HG03354 (cell line): ENCODE measurements at regions not wholly inside any gene's neighbourhood (a gene's known extent, or its start where the extent isn't known, plus 50 kb on each side); places are given as distances from the start of the nearest gene placed in this dataset.

Experiments
- ATAC-seq: cut with Tn5 transposase; IDR thresholded peaks from one replicate; pipeline ENCODE4 v1.9.1; 2021; ENCODE audit warnings: mild to moderate bottlenecking; ENCODE audit not compliant: unreplicated experiment, poor library complexity, severe bottlenecking

DNA sequence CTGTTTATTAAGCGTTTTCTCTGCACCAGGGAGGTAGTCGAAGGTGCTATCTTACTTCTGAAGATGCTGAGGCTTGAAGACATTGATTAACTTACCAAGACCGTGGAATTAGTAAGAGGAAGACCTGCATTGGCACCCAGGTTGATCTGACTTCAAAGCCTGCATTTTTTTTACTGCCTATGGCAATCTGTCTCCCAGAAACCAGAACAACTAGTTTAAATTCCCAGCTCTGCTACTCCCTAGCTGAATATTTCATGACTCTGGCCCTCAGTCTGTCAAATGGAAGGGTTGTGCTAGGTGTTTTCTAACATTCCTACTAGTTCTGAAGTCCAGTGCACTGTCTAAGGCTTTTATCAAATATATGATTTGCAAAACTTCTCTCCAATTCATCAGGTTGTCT, 52.0 kb upstream of the GRAMD1B start:
- ATAC-seq: no peak

DNA sequence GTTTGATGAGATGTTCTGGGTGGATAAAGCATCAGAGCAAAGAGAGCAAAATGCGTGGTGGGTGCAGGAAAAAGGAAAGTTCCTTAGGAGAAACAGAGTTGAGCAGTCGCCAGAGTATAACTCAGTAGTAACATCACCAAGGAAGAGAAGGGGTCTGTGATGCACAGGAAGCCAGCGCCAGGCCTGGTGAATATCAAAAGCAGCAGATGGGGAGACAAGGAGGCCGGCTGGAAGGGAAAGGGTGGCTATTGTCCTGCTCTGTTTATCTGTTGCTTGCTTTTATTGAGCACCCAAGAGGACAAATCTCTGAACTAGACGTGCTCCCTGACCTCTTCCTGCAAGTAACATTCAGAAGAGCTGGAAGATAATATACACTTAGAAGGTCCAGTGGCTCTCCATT, 52.7 kb upstream of the GRAMD1B start:
- ATAC-seq: no peak

DNA sequence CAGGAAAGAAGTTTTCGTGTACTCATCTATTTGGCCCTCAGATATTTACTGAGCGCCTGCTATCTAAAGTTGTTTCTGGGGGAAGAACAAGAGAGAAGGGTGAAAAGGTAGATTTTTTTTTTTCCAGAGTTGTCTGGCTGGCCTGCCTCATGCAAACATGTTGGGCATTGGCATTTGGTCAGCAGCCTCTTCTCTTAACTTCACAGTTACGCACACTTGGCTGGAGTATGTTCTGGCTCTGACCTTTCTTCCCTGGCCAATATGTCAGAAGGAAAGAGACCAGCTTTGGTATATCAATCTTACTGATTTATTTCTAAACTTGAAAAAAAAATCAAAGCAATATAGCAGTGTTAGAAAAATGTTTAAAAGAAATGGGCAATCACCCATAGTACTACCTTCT, 54.2 kb upstream of the GRAMD1B start:
- ATAC-seq: no peak

GRCh38 chr11:123374622-123374968, 55.5 kb upstream of the GRAMD1B start:
- no peak for ATAC-seq

DNA sequence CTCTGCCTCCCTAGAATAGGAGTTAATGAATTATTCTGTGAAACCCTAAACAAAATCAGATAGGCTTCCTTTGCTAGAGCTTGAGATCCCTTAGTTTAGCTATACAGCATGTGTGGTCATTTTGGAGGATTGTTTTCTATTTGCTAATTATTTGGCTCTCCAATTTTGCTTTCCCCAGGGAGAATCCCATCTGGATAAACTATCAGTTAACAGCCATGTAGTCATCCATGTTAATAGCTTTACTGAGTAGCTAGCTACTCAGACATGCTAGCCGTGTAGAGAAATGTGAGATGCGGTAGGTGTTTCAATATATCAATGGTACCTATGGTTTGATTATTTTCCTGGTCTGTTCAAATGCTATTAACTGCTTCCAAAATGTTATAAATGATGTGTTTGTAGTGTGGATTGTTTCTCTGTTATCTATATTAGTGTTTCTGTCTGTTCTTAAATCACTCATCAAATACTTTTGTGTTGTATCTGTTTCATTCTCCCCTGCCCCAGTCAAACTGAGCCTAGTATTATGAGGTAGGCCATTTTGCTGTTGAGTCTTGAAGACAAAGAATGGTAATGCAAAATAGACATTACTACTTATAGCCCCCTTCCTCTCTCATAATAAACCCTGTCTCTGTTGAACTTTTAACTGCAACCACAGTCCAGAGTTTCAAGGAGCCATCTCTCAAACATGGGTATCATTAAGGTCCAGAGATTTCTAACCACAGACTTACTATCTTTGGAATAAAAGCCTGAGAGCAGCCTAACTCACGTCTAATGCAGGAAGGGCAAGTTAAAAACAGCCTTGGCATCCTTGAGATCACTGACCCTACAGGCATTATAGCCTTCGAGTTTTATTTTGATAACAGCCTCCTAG, 56.1 kb upstream of the GRAMD1B start:
- ATAC-seq: no peak

GRCh38 chr11:123371506-123372297, 58.4 kb upstream of the GRAMD1B start:
- ATAC-seq: no peak

GRCh38 chr11:123366924-123367323, 63.1 kb upstream of the GRAMD1B start:
- ATAC-seq: no peak

DNA sequence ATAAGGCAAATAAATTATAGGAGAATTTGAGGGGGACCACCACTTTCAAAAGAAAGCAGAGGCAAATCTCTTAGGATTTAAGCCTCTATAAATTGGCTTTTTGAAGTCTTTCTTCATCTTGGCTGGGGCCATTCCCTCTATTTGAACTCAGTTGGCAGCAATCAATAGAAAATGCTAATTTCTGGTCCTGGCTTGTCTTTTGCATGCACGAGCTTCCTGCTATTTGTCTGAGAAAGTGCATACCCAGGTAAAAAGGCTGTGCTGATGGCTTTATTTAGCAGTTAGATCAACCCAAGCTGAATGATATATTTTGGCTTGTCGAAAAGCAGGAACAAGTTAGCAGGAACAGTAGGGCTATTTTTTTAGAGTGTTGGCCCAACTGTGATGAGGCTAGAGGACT, 64.1 kb upstream of the GRAMD1B start:
- ATAC-seq: no peak

GRCh38 chr11:123364080-123364479, 66.0 kb upstream of the GRAMD1B start:
- ATAC-seq: no peak

DNA sequence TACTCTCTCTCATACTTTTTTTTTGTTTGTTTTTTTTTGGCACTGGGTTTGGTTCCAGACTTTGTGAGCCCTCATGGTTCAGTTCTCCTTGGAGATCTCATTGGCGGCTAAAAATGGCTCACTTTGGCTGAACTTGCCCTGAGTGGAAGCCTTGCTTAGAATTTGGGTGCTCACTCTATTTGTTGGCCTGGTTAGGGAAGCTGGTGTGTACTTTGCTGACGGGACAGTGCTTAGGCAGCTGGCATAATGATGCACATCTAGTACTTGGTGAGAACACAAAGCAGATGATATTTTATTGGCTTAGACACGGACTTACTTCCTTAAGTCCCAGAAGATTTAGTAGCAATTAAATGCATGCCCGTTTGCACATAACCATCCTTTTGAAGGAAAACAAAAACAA, 66.5 kb upstream of the GRAMD1B start:
- no peak for ATAC-seq

DNA sequence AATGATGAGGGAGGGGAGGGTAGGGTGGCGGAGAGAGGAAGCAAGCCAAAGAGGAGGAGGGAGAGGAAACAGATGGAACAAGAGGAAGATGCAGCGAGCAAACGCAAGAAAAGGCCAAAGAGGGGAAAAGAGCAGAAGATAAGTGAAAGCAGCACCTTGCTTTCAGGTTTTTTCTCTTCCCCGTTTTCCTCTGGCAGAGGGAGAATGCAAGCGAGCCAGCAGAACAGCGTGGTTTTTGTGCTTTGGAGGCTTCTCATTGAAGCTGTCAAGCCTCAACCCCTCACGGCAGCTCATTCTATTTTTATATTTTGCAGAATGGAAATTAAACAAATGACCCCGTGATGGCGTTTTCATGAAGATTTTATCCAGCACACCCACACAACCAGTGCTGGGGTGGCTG, 67.1 kb upstream of the GRAMD1B start:
- ATAC-seq: no peak

GRCh38 chr11:123362186-123362585, 67.9 kb upstream of the GRAMD1B start:
- ATAC-seq: no peak

DNA sequence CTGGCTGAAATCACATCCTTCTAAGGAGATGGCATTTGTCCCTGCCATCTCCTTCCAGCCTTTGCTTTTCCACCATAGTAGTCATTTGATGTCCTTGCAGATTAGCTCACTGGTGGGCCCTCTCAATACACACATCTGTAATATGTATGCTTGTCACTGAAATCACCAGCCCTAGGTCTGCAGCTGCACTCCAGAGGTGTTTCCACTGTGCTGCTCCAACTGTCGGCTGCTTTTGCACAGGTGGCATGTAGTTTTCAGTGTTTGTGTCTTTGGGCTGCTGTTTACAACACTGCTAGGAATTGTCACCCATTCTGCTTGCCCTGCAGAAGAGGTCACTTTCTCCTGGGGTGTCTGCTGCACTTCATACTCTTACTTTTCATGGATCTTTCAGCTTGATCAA, 69.0 kb upstream of the GRAMD1B start:
- no peak for ATAC-seq

DNA sequence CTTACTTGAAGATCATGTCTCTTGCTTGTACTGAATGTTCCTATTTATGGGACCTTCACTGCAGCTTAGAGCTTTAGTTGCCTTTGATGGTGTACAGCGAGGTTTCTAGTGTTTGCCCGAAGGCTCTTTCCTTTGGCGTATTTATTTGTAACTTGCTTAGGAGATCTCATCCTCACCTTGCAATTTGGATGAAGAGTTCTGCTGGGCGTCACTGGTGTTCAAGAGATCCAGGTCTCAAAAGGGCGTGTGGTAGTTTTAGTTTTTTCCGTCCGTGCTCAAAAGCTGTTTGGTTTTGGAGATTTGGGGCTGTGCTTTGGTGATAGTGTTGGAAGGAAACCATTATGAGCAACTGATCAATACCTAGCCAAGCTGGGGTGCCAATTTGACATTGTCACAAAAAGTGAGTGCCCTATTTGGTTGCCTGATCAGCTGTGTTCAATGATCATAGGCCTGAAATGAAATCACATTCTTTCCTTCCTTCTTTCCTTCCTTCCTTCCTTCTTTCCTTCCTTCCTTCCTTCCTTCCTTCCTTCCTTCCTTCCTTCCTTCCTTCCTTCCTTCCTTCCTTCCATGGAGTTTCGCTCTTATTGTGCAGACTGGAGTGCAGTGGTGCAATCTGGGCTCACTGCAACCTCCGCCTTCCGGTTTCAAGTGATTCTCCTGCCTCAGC, 69.7 kb upstream of the GRAMD1B start:
- ATAC-seq: no peak

DNA sequence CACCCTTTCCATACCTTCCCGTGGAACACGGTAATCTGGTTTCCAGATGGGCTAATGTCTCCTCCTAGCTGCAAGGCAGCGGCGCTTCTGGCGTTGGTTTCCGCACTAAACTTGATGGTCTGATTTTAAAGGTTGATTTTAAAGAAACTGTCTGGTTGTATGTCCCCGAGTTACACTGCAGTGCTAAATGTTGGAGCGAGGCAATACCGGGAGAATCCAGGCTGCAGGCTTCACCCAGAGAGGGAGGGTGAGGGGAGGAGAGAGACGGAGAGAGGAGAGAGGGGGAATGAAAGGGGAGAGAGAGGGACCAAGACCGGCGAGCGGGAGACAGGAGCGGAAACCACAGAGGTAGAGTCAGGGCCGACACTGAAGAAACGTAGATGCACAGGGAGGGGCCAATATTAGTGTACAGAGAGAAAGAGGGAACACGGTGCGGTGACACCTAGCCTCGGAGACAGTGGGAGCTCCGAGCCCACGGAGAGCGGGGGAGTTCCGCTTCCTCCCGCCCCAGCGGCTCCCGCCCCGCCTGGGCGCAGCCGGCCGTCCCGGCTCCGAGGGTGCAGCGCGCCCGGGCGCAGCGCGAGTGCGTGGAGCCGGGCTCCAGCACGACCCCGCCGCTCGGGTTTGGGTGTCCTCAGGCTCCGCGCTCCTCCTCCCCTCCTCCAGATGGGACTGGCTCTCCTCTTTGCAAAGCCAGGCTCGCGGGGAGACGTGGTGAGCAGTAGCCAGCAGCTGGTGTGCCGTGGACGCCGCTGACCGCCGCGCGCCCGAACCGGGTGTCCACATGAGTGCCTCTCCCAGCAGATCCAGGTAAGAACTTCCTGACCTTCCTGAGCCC, 71.9 kb upstream of the GRAMD1B start:
- ATAC-seq: peak; percentile 60

DNA sequence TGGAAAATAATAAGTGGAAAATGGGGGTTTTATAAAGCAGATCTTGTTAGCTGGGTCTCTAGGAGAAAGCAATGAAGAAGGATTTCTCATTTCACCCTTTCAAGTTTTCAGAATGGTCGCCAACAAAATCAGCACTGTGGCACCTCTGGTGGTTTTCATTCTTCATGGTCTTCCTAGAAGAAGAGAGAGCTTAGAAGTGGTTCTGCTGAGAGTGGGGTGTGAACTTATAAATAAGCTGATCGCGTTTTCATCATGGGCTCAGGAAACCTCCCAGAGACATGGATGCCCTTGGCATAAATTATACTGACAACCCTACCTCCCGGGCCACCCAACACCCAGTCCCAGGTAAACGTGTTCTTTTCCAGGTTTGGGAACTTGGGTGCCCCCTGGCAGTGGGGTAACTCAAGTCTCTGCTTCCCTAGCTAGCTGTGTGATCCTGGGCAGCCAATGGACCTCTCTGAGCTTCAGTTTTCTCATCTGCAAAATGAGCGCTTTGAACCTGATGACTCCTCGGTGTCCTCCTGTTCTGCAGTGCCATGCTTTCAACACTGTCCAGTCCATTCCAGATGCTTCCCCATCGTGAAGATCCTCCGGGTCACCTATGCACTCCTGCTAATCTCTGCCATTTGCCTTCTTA, 72.6 kb upstream of the GRAMD1B start:
- no peak for ATAC-seq

- no peak for ATAC-seq
Measured at GRCh38 chr11:123356539-123356938, 73.5 kb upstream of the GRAMD1B start.

- no peak for ATAC-seq
Measured at GRCh38 chr11:123354371-123354975, 75.6 kb upstream of the GRAMD1B start.

DNA sequence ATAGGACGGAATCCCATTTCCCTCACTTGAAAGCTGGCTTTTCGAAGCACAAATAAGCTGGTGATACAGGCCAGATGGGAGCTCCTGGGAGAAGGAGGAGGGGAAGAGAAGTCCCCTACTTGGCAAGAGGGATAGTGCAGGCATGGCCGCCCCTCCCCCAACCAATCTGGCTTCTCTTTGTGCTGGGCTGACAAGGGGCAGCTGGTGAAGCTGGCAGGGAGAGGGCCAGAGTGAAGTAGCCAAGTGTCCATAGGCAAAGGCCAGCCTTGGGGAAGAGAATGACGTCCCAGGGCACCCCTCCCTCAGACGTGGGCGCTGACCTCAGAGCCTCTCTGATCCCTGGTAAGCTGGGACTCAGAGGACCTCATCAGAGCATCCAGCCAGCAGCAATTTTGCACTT, 78.7 kb upstream of the GRAMD1B start:
- no peak for ATAC-seq
